Panc1 (cell line): ENCODE measurements at regions not wholly inside any gene's neighbourhood (a gene's known extent, or its start where the extent isn't known, plus 50 kb on each side); places are given as distances from the start of the nearest gene placed in this dataset.

ENCODE experiments used
- ATAC-seq: fragments of 200-7000 bp; cut with Tn5 transposase; 2 replicates; pipeline ENCODE4 v1.9.1; 2020; ENCODE audit warnings: mild to moderate bottlenecking, moderate library complexity
- BruUV-seq: library from RNA; stranded (reverse); fragments of 400-500 nt; replicated peaks from 2 replicates; lab custom pipeline; 2021; lab: Mats Ljungman, UMichigan
- CTCF ChIA-PET: fragments of 300-600 bp; sonication (Branson Sonifier 250); formaldehyde crosslinking; loops from one replicate; lab custom pipeline; 2022; ENCODE audit warnings: antibody characterized with exemption; lab: Charles Lee
- POLR2A ChIA-PET: fragments of 300-600 bp; sonication (Branson Sonifier 250); formaldehyde crosslinking; loops from one replicate; lab custom pipeline; 2022; ENCODE audit warnings: antibody characterized with exemption; lab: Charles Lee
- DNase-seq: peaks from one replicate; pipeline ENCODE4 v3.0.0-alpha.2; 2010; ENCODE audit warnings: low read depth, low spot score
- H3K27ac ChIP-seq: 2 replicates; pipeline ENCODE4 v1.5.1; 2011; ENCODE audit warnings: mild to moderate bottlenecking, low read length, inconsistent platforms
- H3K27me3 ChIP-seq: fragments of 200-500 bp; sonication (Bioruptor generic); 2 replicates; pipeline ENCODE4 v1.6.0; 2014; ENCODE audit warnings: low read length, inconsistent platforms; ENCODE audit not compliant: control insufficient read depth, insufficient read depth
- H3K36me3 ChIP-seq: fragments of 200-500 bp; sonication (Bioruptor generic); 2 replicates; pipeline ENCODE4 v1.5.1; 2014; ENCODE audit warnings: inconsistent platforms, mild to moderate bottlenecking, low read length, moderate library complexity; ENCODE audit not compliant: control insufficient read depth, insufficient read depth
- H3K4me1 ChIP-seq: 2 replicates; pipeline ENCODE4 v1.5.1; 2011; ENCODE audit warnings: inconsistent platforms, mild to moderate bottlenecking, low read length, moderate library complexity; ENCODE audit not compliant: control insufficient read depth, insufficient read depth
- H3K4me3 ChIP-seq, 2 experiments: 2 replicates each; pipeline ENCODE4 v1.5.1; 2011 to 2012; ENCODE audit warnings: low read depth in 2 of 2, low read length in 2 of 2, mild to moderate bottlenecking in 2 of 2, inconsistent platforms in 1 of 2, moderate library complexity in 1 of 2
- H3K9me3 ChIP-seq: fragments of 200-500 bp; sonication (Bioruptor generic); 2 replicates; pipeline ENCODE4 v1.5.1; 2014; ENCODE audit warnings: low read depth, mild to moderate bottlenecking, inconsistent platforms, low read length, moderate library complexity; ENCODE audit not compliant: control insufficient read depth, insufficient read depth
- POLR2AphosphoS5 ChIP-seq: IDR thresholded peaks from 2 replicates; pipeline ENCODE4 v1.6.1; 2012; ENCODE audit warnings: mild to moderate bottlenecking, low read depth, low read length, moderate library complexity
- SIN3A ChIP-seq: IDR thresholded peaks from 2 replicates; pipeline ENCODE4 v1.6.1; 2012; ENCODE audit warnings: low read depth, mild to moderate bottlenecking, low read length, moderate library complexity, borderline replicate concordance; ENCODE audit not compliant: insufficient read depth
- TCF7L2 ChIP-seq: IDR thresholded peaks from 2 replicates; pipeline ENCODE4 v1.6.1; 2011; ENCODE audit warnings: mild to moderate bottlenecking, low read depth, low read length, inconsistent platforms
- in situ Hi-C: cut with HindIII; loops from 2 replicates; pipeline ENCODE4 v1.10.0; 2016; ENCODE audit warnings: low sequenced_read_pairs, low pct_unique_long_range_greater_than_20kb
- intact Hi-C: fragments of 100-400 bp; cut with micrococcal nuclease; formaldehyde crosslinking; loops from one replicate; pipeline ENCODE4 v1.10.0; 2022; ENCODE audit not compliant: unreplicated experiment
- TF ChIP-seq, protein P1 (sequence below): fragments of 450-650 bp; IDR thresholded peaks from 2 replicates; pipeline ENCODE4 v1.5.1; 2017; ENCODE audit warnings: mild to moderate bottlenecking
- TF ChIP-seq, protein P2 (sequence below), 2 experiments: IDR thresholded peaks; 2 replicates each; pipeline ENCODE4 v1.6.1; 2011 to 2012; ENCODE audit warnings: low read depth in 2 of 2, control low read depth in 1 of 2, low read length in 1 of 2, mild to moderate bottlenecking in 1 of 2, moderate library complexity in 1 of 2; ENCODE audit not compliant: insufficient read depth in 1 of 2

DNA sequence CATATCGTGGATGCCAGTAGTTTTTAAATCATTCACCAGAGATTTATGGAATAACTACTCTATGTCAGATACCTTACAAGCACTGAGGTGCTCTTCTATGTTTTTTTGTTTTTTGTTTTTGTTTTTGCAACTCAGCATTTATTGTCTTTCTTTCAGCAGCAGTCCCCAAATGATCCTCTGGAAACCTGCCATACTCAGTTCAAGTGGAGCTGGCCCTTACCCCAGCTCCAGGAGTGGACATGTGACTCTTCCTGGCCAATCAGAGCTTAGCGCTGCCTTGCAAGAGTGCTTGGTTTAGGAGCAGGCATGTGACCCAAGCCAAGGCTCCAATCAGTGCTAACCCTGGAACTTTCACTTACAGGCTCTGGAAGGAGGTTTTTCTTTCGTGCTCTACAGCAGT is 356.6 kb upstream of the ZMIZ1 start:
- no peaks in the 10 kb centered on the region for H3K4me1 ChIP-seq
- ATAC-seq = no peak
- no peak for DNase-seq
- intact Hi-C loops = no loop called here
- no TSS peak for BruUV-seq
- ChIA-PET POLR2A (no interaction called here), CTCF (no interaction called here)
- no peak overlapping the region for H3K4me3 ChIP-seq
- no peak overlapping the region for H3K27ac ChIP-seq
- in situ Hi-C loops = no loop called here
- H3K27me3 ChIP-seq = peaks cover 19% of the 10 kb centered on the region
- TF ChIP-seq, protein P1, sequence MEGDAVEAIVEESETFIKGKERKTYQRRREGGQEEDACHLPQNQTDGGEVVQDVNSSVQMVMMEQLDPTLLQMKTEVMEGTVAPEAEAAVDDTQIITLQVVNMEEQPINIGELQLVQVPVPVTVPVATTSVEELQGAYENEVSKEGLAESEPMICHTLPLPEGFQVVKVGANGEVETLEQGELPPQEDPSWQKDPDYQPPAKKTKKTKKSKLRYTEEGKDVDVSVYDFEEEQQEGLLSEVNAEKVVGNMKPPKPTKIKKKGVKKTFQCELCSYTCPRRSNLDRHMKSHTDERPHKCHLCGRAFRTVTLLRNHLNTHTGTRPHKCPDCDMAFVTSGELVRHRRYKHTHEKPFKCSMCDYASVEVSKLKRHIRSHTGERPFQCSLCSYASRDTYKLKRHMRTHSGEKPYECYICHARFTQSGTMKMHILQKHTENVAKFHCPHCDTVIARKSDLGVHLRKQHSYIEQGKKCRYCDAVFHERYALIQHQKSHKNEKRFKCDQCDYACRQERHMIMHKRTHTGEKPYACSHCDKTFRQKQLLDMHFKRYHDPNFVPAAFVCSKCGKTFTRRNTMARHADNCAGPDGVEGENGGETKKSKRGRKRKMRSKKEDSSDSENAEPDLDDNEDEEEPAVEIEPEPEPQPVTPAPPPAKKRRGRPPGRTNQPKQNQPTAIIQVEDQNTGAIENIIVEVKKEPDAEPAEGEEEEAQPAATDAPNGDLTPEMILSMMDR = no peak
- TF ChIP-seq, protein P2, sequence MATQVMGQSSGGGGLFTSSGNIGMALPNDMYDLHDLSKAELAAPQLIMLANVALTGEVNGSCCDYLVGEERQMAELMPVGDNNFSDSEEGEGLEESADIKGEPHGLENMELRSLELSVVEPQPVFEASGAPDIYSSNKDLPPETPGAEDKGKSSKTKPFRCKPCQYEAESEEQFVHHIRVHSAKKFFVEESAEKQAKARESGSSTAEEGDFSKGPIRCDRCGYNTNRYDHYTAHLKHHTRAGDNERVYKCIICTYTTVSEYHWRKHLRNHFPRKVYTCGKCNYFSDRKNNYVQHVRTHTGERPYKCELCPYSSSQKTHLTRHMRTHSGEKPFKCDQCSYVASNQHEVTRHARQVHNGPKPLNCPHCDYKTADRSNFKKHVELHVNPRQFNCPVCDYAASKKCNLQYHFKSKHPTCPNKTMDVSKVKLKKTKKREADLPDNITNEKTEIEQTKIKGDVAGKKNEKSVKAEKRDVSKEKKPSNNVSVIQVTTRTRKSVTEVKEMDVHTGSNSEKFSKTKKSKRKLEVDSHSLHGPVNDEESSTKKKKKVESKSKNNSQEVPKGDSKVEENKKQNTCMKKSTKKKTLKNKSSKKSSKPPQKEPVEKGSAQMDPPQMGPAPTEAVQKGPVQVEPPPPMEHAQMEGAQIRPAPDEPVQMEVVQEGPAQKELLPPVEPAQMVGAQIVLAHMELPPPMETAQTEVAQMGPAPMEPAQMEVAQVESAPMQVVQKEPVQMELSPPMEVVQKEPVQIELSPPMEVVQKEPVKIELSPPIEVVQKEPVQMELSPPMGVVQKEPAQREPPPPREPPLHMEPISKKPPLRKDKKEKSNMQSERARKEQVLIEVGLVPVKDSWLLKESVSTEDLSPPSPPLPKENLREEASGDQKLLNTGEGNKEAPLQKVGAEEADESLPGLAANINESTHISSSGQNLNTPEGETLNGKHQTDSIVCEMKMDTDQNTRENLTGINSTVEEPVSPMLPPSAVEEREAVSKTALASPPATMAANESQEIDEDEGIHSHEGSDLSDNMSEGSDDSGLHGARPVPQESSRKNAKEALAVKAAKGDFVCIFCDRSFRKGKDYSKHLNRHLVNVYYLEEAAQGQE (IDR thresholded peaks at IDR 0.05; ENCODE audit: insufficient read depth in 1 of 2, low read depth in 2 of 2, low read length in 1 of 2) = no peak
- TF ChIP-seq SIN3A = no peak
- no peak for TF ChIP-seq TCF7L2
- no peak for TF ChIP-seq POLR2AphosphoS5
- H3K9me3 ChIP-seq = no peaks in the 10 kb centered on the region
- no peaks in the 10 kb centered on the region for H3K36me3 ChIP-seq

DNA sequence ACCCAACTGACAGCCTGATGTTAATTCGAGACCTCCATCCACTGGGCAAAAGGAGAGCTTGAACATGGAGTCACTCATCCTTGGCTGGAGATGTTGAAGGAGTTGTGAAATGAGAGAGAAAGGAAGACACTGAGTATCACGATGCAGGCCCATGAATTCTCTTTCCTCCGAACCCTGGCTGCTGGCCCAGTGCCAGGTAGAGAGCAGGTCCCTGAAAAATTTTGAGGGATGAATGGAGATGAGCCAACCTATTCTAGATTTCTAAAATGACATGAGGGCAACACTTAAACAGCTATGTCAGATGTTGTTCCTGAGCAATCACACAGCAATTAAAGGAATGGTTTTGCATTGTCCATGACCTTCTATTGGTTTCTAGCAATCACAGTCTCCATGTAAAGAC is 355.1 kb upstream of the ZMIZ1 start:
- POLR2A ChIA-PET = no interaction called here

More for the DNA sequence above, 355.1 kb upstream of the ZMIZ1 start:
- Histone ChIP-seq H3K4me1 (no peaks in the 10 kb centered on the region), H3K36me3 (no peaks in the 10 kb centered on the region), H3K27ac (no peak overlapping the region), H3K9me3 (no peaks in the 10 kb centered on the region), H3K4me3 (no peak overlapping the region), H3K27me3 (peaks cover 20% of the 10 kb centered on the region)
- intact Hi-C loops = no loop called here
- no TSS peak for BruUV-seq
- CTCF ChIA-PET = no interaction called here
- DNase-seq (no peak), ATAC-seq (no peak)
- TF ChIP-seq, protein P2 (IDR thresholded peaks at IDR 0.05; ENCODE audit: insufficient read depth in 1 of 2, low read depth in 2 of 2, low read length in 1 of 2) = no peak
- TF ChIP-seq TCF7L2 = no peak
- TF ChIP-seq POLR2AphosphoS5 = no peak
- TF ChIP-seq, protein P1 = no peak
- no peak for TF ChIP-seq SIN3A
- in situ Hi-C loops = no loop called here
